Gastrocnemius medialis (tissue), 4 donors: ENCODE measurements at regions not wholly inside any gene's neighbourhood (a gene's known extent, or its start where the extent isn't known, plus 50 kb on each side); places are given as distances from the start of the nearest gene placed in this dataset.

Experiments used
- ATAC-seq, 2 donors: fragments of 150-250 bp; one replicate each; pipeline ENCODE4 v1.9.1; 2016
- DNase-seq, 2 donors: peaks; one replicate each; pipeline ENCODE4 v3.0.0-alpha.2; 2019
- H3K27ac ChIP-seq, 4 donors: fragments of 200-600 bp; sonication (generic); 1 replicate in 1 of 4; 2 replicates in 3 of 4; pipeline ENCODE4 v1.5.1; 2016 to 2018; ENCODE audit warnings: mild to moderate bottlenecking in 2 of 4, moderate library complexity in 1 of 4
- H3K27me3 ChIP-seq, 3 donors: fragments of 200-600 bp; sonication (generic) in 2 of 3; 1 replicate in 1 of 3; 2 replicates in 2 of 3; pipeline versions ENCODE4 v1.5.1 to v1.6.0; 2016 to 2019; ENCODE audit warnings: mild to moderate bottlenecking in 1 of 3, moderate library complexity in 1 of 3
- H3K36me3 ChIP-seq, 2 donors: fragments of 200-600 bp; sonication (generic) in 1 of 2; one replicate each; pipeline ENCODE4 v1.5.1; 2017 to 2018
- H3K4me1 ChIP-seq, 2 donors: fragments of 200-600 bp; sonication (generic) in 1 of 2; one replicate each; pipeline ENCODE4 v1.5.1; 2016 to 2017; ENCODE audit warnings: mild to moderate bottlenecking in 2 of 2
- H3K4me3 ChIP-seq, 4 donors: fragments of 200-600 bp; sonication (generic) in 3 of 4; 1 replicate in 1 of 4; 2 replicates in 3 of 4; pipeline ENCODE4 v1.5.1; 2016 to 2019; ENCODE audit warnings: mild to moderate bottlenecking in 2 of 4
- H3K9me3 ChIP-seq, 3 donors: fragments of 200-600 bp; sonication (generic) in 2 of 3; 1 replicate in 1 of 3; 2 replicates in 2 of 3; pipeline ENCODE4 v1.5.1; 2016 to 2019
- POLR2A ChIP-seq, 2 donors: fragments of 450-650 bp; IDR thresholded peaks; one replicate each; pipeline ENCODE4 v1.6.1; 2017; ENCODE audit warnings: antibody characterized with exemption in 2 of 2, mild to moderate bottlenecking in 2 of 2, moderate library complexity in 2 of 2
- in situ Hi-C, 4 donors: fragments of 200-750 bp; cut with MboI; loops; one replicate each; pipeline versions ENCODE4 v1.15.0 to v1.8.0; 2017; ENCODE audit warnings: low sequenced_read_pairs in 4 of 4
- intact Hi-C: fragments of 100-400 bp; cut with DNase I; formaldehyde crosslinking; loops from one replicate; pipeline ENCODE4 v1.15.1; 2023; ENCODE audit warnings: low total_unique reads
- TF ChIP-seq, protein P1 (sequence below), 5 experiments: fragments of 450-650 bp in 3 of 5; fragments of 200-600 bp in 2 of 5; sonication (generic) in 2 of 5; IDR thresholded peaks in 4 of 5; conservative IDR thresholded peaks in 1 of 5; 1 replicate in 4 of 5; 2 replicates in 1 of 5; pipeline ENCODE4 v1.5.1; 2016 to 2019; ENCODE audit warnings: antibody characterized with exemption in 5 of 5, mild to moderate bottlenecking in 3 of 5, moderate library complexity in 3 of 5

DNA sequence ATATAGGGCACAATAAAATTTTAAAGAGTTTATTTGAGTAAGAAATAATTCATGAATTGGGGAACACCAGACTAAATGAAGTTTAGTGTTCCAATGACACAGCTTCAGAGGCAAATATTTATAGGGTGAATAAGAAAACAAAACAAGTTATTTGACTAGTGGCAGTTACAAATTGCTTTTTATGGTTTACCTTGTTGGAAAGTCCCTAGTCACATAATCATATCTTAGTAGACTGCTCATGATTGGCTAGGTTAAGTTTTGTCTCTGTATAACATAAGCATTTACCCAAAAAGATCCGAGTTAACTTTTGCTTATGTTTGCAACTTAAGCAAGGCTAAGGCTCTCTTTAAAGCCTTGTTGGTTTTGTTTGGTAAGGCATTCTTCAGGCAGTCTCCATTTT, 224.7 kb upstream of the MIR17HG start:
- H3K4me1 ChIP-seq: no peaks in the 10 kb centered on the region
- H3K27me3 ChIP-seq: no peaks in the 10 kb centered on the region
- no peak overlapping the region for H3K4me3 ChIP-seq
- intact Hi-C loops: no loop called here
- TF ChIP-seq POLR2A (IDR thresholded peaks at IDR 0.05): no peak
- TF ChIP-seq, protein P1, sequence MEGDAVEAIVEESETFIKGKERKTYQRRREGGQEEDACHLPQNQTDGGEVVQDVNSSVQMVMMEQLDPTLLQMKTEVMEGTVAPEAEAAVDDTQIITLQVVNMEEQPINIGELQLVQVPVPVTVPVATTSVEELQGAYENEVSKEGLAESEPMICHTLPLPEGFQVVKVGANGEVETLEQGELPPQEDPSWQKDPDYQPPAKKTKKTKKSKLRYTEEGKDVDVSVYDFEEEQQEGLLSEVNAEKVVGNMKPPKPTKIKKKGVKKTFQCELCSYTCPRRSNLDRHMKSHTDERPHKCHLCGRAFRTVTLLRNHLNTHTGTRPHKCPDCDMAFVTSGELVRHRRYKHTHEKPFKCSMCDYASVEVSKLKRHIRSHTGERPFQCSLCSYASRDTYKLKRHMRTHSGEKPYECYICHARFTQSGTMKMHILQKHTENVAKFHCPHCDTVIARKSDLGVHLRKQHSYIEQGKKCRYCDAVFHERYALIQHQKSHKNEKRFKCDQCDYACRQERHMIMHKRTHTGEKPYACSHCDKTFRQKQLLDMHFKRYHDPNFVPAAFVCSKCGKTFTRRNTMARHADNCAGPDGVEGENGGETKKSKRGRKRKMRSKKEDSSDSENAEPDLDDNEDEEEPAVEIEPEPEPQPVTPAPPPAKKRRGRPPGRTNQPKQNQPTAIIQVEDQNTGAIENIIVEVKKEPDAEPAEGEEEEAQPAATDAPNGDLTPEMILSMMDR (IDR thresholded peaks at IDR 0.05 in 4 of 5, conservative IDR thresholded peaks at IDR 0.05 in 1 of 5): no peak
- ATAC-seq (no peak), DNase-seq (no peak)
- no peaks in the 10 kb centered on the region for H3K9me3 ChIP-seq
- H3K27ac ChIP-seq: no peak overlapping the region
- no peaks in the 10 kb centered on the region for H3K36me3 ChIP-seq
- in situ Hi-C loops: no loop called here

DNA sequence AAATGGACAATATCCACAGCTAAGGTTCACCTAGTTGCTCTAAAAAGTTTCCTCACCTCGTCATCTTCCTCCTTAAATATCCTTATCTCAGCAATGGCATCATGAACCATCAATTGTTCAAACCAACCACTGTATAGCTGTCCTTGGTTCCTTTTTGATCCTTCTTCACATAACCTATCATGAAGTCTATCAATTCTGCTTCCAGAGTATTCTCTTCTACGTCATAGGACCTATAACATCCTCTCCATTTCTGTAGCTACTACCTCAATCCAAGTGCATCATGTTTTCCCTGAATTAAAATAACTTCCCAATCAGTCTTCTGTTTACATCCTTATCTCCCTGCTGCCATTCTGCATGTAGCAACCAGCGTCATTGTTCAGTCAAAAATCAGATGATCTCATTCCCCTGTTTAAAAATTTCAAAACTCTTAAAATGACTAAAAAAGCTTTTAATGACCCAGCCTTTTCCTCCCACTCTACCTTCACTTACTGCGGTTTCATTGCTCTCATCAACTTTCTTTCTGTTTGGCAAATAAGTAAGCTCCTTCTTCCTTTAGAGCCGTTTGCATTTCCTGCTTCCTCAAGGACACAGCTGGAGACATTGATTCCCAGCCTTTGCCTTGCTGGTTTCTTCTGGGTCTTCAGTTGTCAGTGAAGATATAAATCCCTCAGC, 223.9 kb upstream of the MIR17HG start:
- Histone ChIP-seq H3K27ac (no peak overlapping the region), H3K4me1 (no peaks in the 10 kb centered on the region), H3K36me3 (no peaks in the 10 kb centered on the region), H3K9me3 (no peaks in the 10 kb centered on the region), H3K27me3 (no peaks in the 10 kb centered on the region), H3K4me3 (no peak overlapping the region)
- intact Hi-C loops (no loop called here), in situ Hi-C loops (no loop called here)
- ATAC-seq: no peak
- DNase-seq: no peak
- TF ChIP-seq, protein P1 (IDR thresholded peaks at IDR 0.05 in 4 of 5, conservative IDR thresholded peaks at IDR 0.05 in 1 of 5): no peak
- TF ChIP-seq POLR2A (IDR thresholded peaks at IDR 0.05): no peak

DNA sequence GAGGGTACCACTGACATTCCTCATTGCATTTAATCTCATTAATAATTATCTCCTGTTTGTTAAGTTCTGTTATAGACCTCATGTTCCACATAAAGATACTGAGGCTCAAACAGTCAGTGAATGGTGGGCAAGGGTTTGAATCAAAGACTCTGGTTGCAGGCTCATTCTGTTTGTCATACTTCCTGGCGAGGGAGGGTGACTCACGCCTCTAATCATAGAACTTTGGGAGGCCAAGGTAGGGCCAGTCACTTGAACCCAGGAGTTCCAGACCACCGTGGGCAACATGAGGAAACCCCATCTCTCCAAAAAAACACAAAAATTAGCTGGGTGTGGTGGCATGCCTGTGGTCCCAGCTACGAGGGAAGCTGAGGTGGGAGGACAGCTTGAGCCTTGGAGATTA, 220.7 kb upstream of the MIR17HG start:
- DNase-seq: no peak
- Histone ChIP-seq H3K27ac (no peak overlapping the region), H3K9me3 (no peaks in the 10 kb centered on the region)

DNA sequence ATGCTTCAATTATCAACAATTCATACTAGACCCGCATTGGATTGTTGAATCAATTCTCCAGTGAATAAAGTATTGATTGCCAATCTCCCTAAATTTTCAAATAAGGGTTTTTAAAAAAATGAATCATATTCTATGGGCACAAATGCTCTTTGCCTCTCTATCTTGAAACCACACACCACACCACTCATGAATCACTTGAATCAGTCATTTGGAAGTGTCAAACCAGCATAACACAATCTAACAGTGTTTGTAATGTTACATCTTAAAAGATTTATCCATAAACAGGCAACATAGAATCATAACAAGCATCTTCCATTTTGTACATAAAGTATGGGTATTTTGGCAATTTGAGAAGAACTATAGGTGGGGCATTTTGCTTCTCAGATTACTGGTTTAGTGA, 219.5 kb upstream of the MIR17HG start:
- TF ChIP-seq POLR2A (IDR thresholded peaks at IDR 0.05): no peak
- TF ChIP-seq, protein P1 (IDR thresholded peaks at IDR 0.05 in 4 of 5, conservative IDR thresholded peaks at IDR 0.05 in 1 of 5): no peak
- Histone ChIP-seq H3K4me3 (no peak overlapping the region), H3K27me3 (no peaks in the 10 kb centered on the region), H3K9me3 (no peaks in the 10 kb centered on the region), H3K36me3 (no peaks in the 10 kb centered on the region), H3K27ac (no peak overlapping the region), H3K4me1 (no peaks in the 10 kb centered on the region)
- in situ Hi-C loops: no loop called here
- ATAC-seq (no peak), DNase-seq (no peak)
- intact Hi-C loops: no loop called here

More for the DNA sequence above, 220.7 kb upstream of the MIR17HG start:
- H3K27me3 ChIP-seq: no peaks in the 10 kb centered on the region
- H3K36me3 ChIP-seq: no peaks in the 10 kb centered on the region
- H3K4me3 ChIP-seq: no peak overlapping the region
- no peak for ATAC-seq
- TF ChIP-seq POLR2A (IDR thresholded peaks at IDR 0.05): no peak
- TF ChIP-seq, protein P1 (IDR thresholded peaks at IDR 0.05 in 4 of 5, conservative IDR thresholded peaks at IDR 0.05 in 1 of 5): no peak
- no peaks in the 10 kb centered on the region for H3K4me1 ChIP-seq
- intact Hi-C loops: no loop called here
- in situ Hi-C loops: no loop called here

DNA sequence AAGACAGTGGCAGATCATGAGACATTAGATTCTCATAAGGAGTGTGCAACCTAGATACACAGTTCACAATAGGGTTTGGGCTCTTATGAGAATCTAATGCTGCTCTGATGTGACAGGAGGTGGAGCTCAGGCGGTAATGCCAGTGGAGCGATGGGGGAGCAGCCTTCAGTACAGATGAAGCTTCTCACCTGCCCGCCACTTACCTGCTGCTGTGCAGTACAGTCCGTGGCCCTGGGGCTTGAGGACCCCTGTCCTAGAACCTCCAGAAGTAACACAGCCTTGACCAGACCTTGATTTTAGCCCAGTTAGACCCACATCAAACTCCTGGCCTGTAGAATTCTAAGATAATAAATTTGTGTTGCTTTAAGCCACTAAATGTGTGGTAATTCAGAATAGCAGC, 215.1 kb upstream of the MIR17HG start:
- intact Hi-C loops: no loop called here
- in situ Hi-C loops: loop anchor here in 1 of 4 donors (10.0 kb wide), 1 partner anchor 52 kb away; no protein-coding TSS in a partner anchor
- H3K4me1 ChIP-seq: no peaks in the 10 kb centered on the region
- no peak for ATAC-seq
- H3K36me3 ChIP-seq: no peaks in the 10 kb centered on the region
- H3K27ac ChIP-seq: no peak overlapping the region
- DNase-seq: no peak
- H3K9me3 ChIP-seq: no peaks in the 10 kb centered on the region
- H3K27me3 ChIP-seq: no peaks in the 10 kb centered on the region
- TF ChIP-seq, protein P1 (IDR thresholded peaks at IDR 0.05 in 4 of 5, conservative IDR thresholded peaks at IDR 0.05 in 1 of 5): no peak
- TF ChIP-seq POLR2A (IDR thresholded peaks at IDR 0.05): no peak
- H3K4me3 ChIP-seq: no peak overlapping the region
